WTC11 (cell line): ENCODE measurements at regions not wholly inside any gene's neighbourhood (a gene's known extent, or its start where the extent isn't known, plus 50 kb on each side); places are given as distances from the start of the nearest gene placed in this dataset.
"Not testable (repeated sequence)": the region's sequence is repeated elsewhere in the genome, so short reads cannot be mapped to it uniquely, and the experiment has no call there.

Experiments used
- EMX1 ChIP-seq: fragments of 250-450 bp; sonication (Bioruptor Pico); IDR thresholded peaks from 2 replicates; pipeline ENCODE4 v1.8.0; 2021; ENCODE audit warnings: mild to moderate bottlenecking
- FOXK1 ChIP-seq: sonication (generic); formaldehyde crosslinking; IDR thresholded peaks from 2 replicates; pipeline ENCODE4 v1.8.0; 2022; ENCODE audit warnings: mild to moderate bottlenecking, moderate library complexity, missing genetic modification reagents
- NFE2L1 ChIP-seq: sonication (generic); formaldehyde crosslinking; IDR thresholded peaks from 2 replicates; pipeline ENCODE4 v1.8.1; 2023; ENCODE audit warnings: missing genetic modification reagents
- NR2C2 ChIP-seq: sonication (generic); formaldehyde crosslinking; IDR thresholded peaks from 2 replicates; pipeline ENCODE4 v1.8.0; 2022; ENCODE audit warnings: mild to moderate bottlenecking, missing genetic modification reagents
- TCF7 ChIP-seq: sonication (generic); formaldehyde crosslinking; IDR thresholded peaks from 2 replicates; pipeline ENCODE4 v1.8.0; 2022; ENCODE audit warnings: mild to moderate bottlenecking, low read depth, missing genetic modification reagents, moderate library complexity
- TF ChIP-seq, protein P1 (sequence below): sonication (generic); formaldehyde crosslinking; IDR thresholded peaks from 2 replicates; pipeline ENCODE4 v1.8.1; 2022; ENCODE audit warnings: missing genetic modification reagents, borderline replicate concordance
- TF ChIP-seq, protein P2 (sequence below): fragments of 200-600 bp; IDR thresholded peaks from 2 replicates; pipeline ENCODE4 v1.8.0; 2022; ENCODE audit warnings: antibody characterized with exemption
- TF ChIP-seq, protein P3 (sequence below): sonication (generic); formaldehyde crosslinking; IDR thresholded peaks from 2 replicates; pipeline ENCODE4 v1.8.0; 2022; ENCODE audit warnings: mild to moderate bottlenecking, missing genetic modification reagents
- TF ChIP-seq, protein P4 (sequence below): sonication (generic); formaldehyde crosslinking; IDR thresholded peaks from 2 replicates; pipeline ENCODE4 v1.8.0; 2022; ENCODE audit warnings: mild to moderate bottlenecking, missing genetic modification reagents
- TF ChIP-seq, protein P5 (sequence below): sonication (generic); formaldehyde crosslinking; IDR thresholded peaks from 2 replicates; pipeline ENCODE4 v1.8.1; 2022; ENCODE audit warnings: low read depth, missing genetic modification reagents, borderline replicate concordance
- TF ChIP-seq, protein P6 (sequence below): sonication (generic); formaldehyde crosslinking; IDR thresholded peaks from 2 replicates; pipeline ENCODE4 v1.8.1; 2022; ENCODE audit warnings: mild to moderate bottlenecking, moderate library complexity, missing genetic modification reagents
- TF ChIP-seq, protein P7 (sequence below): sonication (generic); formaldehyde crosslinking; IDR thresholded peaks from 2 replicates; pipeline ENCODE4 v1.8.1; 2023; ENCODE audit warnings: mild to moderate bottlenecking, missing genetic modification reagents

DNA sequence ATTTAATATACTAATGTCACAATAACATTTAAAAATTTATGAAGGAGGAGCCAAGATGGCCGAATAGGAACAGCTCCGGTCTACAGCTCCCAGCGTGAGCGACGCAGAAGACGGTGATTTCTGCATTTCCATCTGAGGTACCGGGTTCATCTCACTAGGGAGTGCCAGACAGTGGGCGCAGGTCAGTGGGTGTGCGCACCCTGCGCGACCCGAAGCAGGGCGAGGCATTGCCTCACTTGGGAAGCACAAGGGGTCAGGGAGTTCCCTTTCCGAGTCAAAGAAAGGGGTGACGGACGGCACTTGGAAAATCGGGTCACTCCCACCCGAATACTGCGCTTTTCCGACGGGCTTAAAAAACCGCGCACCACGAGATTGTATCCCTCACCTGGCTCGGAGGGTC is 225.7 kb upstream of the MDGA2 start:
- TF ChIP-seq, protein P1, sequence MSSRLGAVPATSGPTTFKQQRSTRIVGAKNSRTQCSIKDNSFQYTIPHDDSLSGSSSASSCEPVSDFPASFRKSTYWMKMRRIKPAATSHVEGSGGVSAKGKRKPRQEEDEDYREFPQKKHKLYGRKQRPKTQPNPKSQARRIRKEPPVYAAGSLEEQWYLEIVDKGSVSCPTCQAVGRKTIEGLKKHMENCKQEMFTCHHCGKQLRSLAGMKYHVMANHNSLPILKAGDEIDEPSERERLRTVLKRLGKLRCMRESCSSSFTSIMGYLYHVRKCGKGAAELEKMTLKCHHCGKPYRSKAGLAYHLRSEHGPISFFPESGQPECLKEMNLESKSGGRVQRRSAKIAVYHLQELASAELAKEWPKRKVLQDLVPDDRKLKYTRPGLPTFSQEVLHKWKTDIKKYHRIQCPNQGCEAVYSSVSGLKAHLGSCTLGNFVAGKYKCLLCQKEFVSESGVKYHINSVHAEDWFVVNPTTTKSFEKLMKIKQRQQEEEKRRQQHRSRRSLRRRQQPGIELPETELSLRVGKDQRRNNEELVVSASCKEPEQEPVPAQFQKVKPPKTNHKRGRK (CRISPR knock-in tag), result not testable (repeated sequence)
- TF ChIP-seq, protein P2, sequence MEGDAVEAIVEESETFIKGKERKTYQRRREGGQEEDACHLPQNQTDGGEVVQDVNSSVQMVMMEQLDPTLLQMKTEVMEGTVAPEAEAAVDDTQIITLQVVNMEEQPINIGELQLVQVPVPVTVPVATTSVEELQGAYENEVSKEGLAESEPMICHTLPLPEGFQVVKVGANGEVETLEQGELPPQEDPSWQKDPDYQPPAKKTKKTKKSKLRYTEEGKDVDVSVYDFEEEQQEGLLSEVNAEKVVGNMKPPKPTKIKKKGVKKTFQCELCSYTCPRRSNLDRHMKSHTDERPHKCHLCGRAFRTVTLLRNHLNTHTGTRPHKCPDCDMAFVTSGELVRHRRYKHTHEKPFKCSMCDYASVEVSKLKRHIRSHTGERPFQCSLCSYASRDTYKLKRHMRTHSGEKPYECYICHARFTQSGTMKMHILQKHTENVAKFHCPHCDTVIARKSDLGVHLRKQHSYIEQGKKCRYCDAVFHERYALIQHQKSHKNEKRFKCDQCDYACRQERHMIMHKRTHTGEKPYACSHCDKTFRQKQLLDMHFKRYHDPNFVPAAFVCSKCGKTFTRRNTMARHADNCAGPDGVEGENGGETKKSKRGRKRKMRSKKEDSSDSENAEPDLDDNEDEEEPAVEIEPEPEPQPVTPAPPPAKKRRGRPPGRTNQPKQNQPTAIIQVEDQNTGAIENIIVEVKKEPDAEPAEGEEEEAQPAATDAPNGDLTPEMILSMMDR, result not testable (repeated sequence)
- not testable (repeated sequence) for TF ChIP-seq NR2C2, EMX1, NFE2L1, TCF7, FOXK1 (CRISPR knock-in tag)
- TF ChIP-seq, protein P3, sequence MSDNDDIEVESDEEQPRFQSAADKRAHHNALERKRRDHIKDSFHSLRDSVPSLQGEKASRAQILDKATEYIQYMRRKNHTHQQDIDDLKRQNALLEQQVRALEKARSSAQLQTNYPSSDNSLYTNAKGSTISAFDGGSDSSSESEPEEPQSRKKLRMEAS (CRISPR knock-in tag), result not testable (repeated sequence)
- TF ChIP-seq, protein P4, sequence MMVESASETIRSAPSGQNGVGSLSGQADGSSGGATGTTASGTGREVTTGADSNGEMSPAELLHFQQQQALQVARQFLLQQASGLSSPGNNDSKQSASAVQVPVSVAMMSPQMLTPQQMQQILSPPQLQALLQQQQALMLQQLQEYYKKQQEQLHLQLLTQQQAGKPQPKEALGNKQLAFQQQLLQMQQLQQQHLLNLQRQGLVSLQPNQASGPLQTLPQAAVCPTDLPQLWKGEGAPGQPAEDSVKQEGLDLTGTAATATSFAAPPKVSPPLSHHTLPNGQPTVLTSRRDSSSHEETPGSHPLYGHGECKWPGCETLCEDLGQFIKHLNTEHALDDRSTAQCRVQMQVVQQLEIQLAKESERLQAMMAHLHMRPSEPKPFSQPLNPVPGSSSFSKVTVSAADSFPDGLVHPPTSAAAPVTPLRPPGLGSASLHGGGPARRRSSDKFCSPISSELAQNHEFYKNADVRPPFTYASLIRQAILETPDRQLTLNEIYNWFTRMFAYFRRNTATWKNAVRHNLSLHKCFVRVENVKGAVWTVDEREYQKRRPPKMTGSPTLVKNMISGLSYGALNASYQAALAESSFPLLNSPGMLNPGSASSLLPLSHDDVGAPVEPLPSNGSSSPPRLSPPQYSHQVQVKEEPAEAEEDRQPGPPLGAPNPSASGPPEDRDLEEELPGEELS (CRISPR knock-in tag), result not testable (repeated sequence)
- TF ChIP-seq, protein P5, sequence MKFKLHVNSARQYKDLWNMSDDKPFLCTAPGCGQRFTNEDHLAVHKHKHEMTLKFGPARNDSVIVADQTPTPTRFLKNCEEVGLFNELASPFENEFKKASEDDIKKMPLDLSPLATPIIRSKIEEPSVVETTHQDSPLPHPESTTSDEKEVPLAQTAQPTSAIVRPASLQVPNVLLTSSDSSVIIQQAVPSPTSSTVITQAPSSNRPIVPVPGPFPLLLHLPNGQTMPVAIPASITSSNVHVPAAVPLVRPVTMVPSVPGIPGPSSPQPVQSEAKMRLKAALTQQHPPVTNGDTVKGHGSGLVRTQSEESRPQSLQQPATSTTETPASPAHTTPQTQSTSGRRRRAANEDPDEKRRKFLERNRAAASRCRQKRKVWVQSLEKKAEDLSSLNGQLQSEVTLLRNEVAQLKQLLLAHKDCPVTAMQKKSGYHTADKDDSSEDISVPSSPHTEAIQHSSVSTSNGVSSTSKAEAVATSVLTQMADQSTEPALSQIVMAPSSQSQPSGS (CRISPR knock-in tag), result not testable (repeated sequence)
- TF ChIP-seq, protein P6, sequence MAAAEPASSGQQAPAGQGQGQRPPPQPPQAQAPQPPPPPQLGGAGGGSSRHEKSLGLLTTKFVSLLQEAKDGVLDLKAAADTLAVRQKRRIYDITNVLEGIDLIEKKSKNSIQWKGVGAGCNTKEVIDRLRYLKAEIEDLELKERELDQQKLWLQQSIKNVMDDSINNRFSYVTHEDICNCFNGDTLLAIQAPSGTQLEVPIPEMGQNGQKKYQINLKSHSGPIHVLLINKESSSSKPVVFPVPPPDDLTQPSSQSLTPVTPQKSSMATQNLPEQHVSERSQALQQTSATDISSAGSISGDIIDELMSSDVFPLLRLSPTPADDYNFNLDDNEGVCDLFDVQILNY, result not testable (repeated sequence)
- TF ChIP-seq, protein P7, sequence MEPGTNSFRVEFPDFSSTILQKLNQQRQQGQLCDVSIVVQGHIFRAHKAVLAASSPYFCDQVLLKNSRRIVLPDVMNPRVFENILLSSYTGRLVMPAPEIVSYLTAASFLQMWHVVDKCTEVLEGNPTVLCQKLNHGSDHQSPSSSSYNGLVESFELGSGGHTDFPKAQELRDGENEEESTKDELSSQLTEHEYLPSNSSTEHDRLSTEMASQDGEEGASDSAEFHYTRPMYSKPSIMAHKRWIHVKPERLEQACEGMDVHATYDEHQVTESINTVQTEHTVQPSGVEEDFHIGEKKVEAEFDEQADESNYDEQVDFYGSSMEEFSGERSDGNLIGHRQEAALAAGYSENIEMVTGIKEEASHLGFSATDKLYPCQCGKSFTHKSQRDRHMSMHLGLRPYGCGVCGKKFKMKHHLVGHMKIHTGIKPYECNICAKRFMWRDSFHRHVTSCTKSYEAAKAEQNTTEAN (CRISPR knock-in tag), result not testable (repeated sequence)
